ENCODE measurements at regions not wholly inside any gene's neighbourhood (a gene's known extent, or its start where the extent isn't known, plus 50 kb on each side); places are given as distances from the start of the nearest gene placed in this dataset.

DNA sequence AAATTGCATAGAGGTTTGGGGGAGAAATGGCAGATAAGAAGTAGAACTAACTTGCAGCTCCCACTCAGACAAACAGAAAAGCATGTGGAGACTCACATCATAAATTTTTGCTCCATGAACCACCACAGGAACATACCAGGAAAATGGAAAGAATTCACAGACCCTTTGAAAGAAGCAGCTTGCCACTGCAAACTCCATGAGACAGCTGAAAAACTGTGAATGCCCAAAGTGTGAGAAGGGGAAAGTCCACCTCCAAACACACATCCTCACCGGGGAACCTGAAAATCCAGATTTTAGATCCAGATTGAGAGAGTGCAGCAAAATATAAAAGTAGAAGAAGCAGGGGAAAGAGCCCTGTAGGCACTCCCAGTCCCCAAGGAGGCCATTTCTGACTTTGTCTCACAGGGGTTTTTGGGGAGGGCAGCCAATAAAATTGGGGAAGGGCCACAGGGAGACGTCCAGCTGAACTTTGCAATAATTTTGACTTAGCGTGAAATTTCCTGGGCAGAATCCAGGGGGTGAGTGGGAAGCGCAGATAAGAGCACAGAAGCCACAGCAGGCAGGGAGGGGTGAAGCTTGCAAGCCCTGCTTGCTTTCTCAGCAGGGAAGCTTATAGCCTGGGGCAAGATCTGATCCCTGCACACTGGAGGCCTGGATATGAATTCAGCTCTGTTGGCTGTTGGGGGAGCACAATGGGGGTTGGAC lies 183.4 kb upstream of the UBE2E2 start:
- Histone ChIP-seq H3K9me3 (ENCODE audit: control insufficient read depth in 5 of 5, low read length in 5 of 5) (peaks cover 0 to 3% (median 0%) of the 10 kb centered on the region in 5 donors), H3K27me3 (ENCODE audit: control insufficient read depth in 5 of 5, insufficient read depth in 4 of 5, low read length in 5 of 5) (no peaks in the 10 kb centered on the region), H3K27ac (ENCODE audit: low read depth, low read length) (no peak overlapping the region), H3K4me1 (ENCODE audit: control insufficient read depth in 5 of 5, insufficient read depth in 5 of 5, low read length in 5 of 5) (peaks cover 4 to 28% (median 21%) of the 10 kb centered on the region in 5 donors), H3K4me3 (ENCODE audit: low read depth in 1 of 5, low read length in 5 of 5) (peak overlapping the region in 3 of 5 donors; percentile 6 to 53 (median 44)), H3K36me3 (ENCODE audit: control insufficient read depth in 5 of 5, insufficient read depth in 5 of 5, low read length in 5 of 5) (no peaks in the 10 kb centered on the region), H3K9ac (ENCODE audit: low read length in 5 of 5) (peak overlapping the region in 2 of 5 donors; percentile 40 to 41)

DNA sequence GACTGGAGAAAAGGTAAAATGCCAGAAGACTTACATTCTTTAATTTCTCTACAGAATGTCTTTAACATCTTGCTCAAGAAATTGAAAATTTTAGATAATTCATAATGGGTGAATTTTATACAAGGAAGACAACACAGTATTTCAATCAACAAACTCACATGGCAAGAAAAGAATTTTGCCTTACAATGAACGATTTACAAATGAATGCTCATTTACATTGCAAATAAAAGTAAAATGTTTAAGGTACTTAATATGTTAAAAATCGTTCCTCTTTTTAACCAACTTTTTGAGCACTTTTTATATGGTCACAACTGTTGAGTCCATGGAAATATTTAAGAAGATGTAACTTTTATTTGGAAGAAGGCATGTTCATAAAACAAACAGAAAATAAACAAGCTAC lies 174.8 kb upstream of the UBE2E2 start:
- Histone ChIP-seq H3K9ac (ENCODE audit: low read length in 5 of 5) (no peak overlapping the region), H3K4me1 (ENCODE audit: control insufficient read depth in 5 of 5, insufficient read depth in 5 of 5, low read length in 5 of 5) (peaks cover 0 to 8% (median 0%) of the 10 kb centered on the region in 5 donors), H3K27ac (ENCODE audit: low read depth, low read length) (no peak overlapping the region), H3K36me3 (ENCODE audit: control insufficient read depth in 5 of 5, insufficient read depth in 5 of 5, low read length in 5 of 5) (no peaks in the 10 kb centered on the region), H3K9me3 (ENCODE audit: control insufficient read depth in 5 of 5, low read length in 5 of 5) (peaks cover 0 to 3% (median 0%) of the 10 kb centered on the region in 5 donors), H3K27me3 (ENCODE audit: control insufficient read depth in 5 of 5, insufficient read depth in 4 of 5, low read length in 5 of 5) (no peaks in the 10 kb centered on the region), H3K4me3 (ENCODE audit: low read depth in 1 of 5, low read length in 5 of 5) (no peak overlapping the region)

DNA sequence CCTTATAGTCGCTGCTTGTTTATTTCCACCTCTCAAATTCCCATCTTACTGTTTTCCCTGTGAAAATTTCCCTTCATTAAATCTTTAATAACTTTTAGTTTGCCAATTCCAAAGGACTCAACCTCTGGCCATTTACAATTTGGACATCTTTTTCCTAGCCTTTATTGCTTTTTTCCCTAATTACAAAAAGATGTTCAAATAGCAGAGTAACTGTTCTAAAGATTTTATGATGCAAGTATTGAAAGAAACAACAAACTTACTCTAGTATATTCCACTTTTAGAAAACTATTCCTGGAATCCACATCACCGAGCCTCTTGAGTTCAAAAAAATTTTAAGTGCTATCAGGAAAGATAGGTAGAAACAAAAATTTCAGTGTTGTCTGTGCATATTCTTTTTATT lies 174.1 kb upstream of the UBE2E2 start:
- no peaks in the 10 kb centered on the region for H3K27me3 ChIP-seq (ENCODE audit: control insufficient read depth in 5 of 5, insufficient read depth in 4 of 5, low read length in 5 of 5)
- peaks cover 0 to 3% (median 0%) of the 10 kb centered on the region in 5 donors for H3K9me3 ChIP-seq (ENCODE audit: control insufficient read depth in 5 of 5, low read length in 5 of 5)
- H3K4me3 ChIP-seq (ENCODE audit: low read depth in 1 of 5, low read length in 5 of 5): no peak overlapping the region
- no peak overlapping the region for H3K27ac ChIP-seq (ENCODE audit: low read depth, low read length)
- H3K4me1 ChIP-seq (ENCODE audit: control insufficient read depth in 5 of 5, insufficient read depth in 5 of 5, low read length in 5 of 5): peaks cover 0 to 8% (median 0%) of the 10 kb centered on the region in 5 donors
- H3K9ac ChIP-seq (ENCODE audit: low read length in 5 of 5): no peak overlapping the region
- H3K36me3 ChIP-seq (ENCODE audit: control insufficient read depth in 5 of 5, insufficient read depth in 5 of 5, low read length in 5 of 5): no peaks in the 10 kb centered on the region

DNA sequence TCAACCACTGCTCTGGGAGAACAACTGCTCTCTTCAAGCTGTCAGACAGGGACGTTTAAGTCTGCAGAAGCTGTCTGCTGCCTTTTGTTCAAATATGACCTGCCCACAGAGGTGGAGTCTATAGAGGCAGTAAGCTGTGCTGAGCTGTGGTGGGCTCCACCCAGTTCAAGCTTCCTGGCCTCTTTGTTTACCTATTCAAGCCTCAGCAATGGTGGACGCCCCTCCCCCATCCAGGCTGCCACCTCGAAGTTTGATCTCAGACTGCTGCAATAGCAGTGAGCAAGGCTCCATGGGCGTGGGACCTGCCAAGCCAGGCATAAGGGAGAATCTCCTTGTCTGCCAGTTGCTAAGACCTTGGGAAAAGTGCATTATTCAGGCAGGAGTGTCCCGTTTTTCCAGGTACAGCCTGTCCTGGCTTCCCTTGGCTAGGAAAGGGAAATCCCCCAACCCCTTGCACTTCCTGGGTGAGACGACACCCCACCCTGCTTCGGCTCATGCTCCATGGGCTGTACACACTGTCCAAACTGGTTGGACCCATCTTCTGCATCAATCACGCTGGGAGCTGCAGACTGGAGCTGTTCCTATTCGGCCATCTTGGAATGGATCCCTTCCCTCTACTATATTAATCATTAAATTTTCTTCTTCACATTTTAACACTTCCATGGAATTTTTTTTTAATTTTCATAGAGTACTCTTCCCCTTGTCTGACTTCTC lies 167.0 kb upstream of the UBE2E2 start:
- no peak overlapping the region for H3K4me3 ChIP-seq (ENCODE audit: low read depth in 1 of 5, low read length in 5 of 5)
- no peak overlapping the region for H3K27ac ChIP-seq (ENCODE audit: low read depth, low read length)
- peaks cover 0 to 13% (median 10%) of the 10 kb centered on the region in 5 donors for H3K4me1 ChIP-seq (ENCODE audit: control insufficient read depth in 5 of 5, insufficient read depth in 5 of 5, low read length in 5 of 5)
- no peak overlapping the region for H3K9ac ChIP-seq (ENCODE audit: low read length in 5 of 5)
- no peaks in the 10 kb centered on the region for H3K9me3 ChIP-seq (ENCODE audit: control insufficient read depth in 5 of 5, low read length in 5 of 5)
- H3K36me3 ChIP-seq (ENCODE audit: control insufficient read depth in 5 of 5, insufficient read depth in 5 of 5, low read length in 5 of 5): no peaks in the 10 kb centered on the region
- no peaks in the 10 kb centered on the region for H3K27me3 ChIP-seq (ENCODE audit: control insufficient read depth in 5 of 5, insufficient read depth in 4 of 5, low read length in 5 of 5)

DNA sequence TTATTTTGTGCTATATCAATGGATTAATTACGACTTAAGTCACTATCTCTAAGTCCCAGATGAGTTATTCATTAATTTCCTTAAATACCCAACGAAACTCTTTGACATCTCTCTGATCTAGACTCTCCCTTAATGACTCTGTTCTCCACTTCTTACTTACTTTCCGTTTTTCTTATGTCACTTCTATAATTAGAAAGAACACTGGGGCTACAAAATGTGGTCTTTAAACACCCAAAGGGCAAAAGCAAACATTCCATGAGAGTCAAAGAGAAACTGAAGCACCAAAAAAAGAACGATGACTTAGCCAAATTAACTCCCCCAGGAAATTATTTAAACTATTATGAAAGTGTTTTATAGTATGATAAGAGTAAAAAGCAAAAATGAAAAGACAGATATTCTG lies 166.4 kb upstream of the UBE2E2 start:
- Histone ChIP-seq H3K4me3 (ENCODE audit: low read depth in 1 of 5, low read length in 5 of 5) (no peak overlapping the region), H3K27me3 (ENCODE audit: control insufficient read depth in 5 of 5, insufficient read depth in 4 of 5, low read length in 5 of 5) (no peaks in the 10 kb centered on the region), H3K27ac (ENCODE audit: low read depth, low read length) (no peak overlapping the region), H3K9ac (ENCODE audit: low read length in 5 of 5) (no peak overlapping the region), H3K36me3 (ENCODE audit: control insufficient read depth in 5 of 5, insufficient read depth in 5 of 5, low read length in 5 of 5) (no peaks in the 10 kb centered on the region), H3K4me1 (ENCODE audit: control insufficient read depth in 5 of 5, insufficient read depth in 5 of 5, low read length in 5 of 5) (peaks cover 0 to 14% (median 13%) of the 10 kb centered on the region in 5 donors), H3K9me3 (ENCODE audit: control insufficient read depth in 5 of 5, low read length in 5 of 5) (no peaks in the 10 kb centered on the region)

DNA sequence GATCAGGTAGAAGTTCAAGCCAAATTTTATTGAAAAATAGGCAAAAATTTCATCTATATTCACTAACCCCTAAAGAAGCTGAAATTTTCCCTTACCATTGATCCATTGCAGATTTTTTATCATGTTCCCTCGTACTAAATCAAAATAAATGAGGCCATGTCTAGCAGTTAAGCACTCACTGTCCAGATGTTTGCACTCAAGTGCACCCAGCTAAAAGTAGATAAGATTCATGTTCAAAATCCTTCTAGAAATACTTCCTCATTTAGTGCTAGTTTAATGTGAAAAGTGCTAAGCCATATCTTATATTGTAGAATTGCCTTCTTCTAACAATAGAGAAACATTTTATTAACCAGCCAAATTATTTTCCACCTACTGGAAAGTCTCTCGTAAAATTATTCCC lies 164.7 kb upstream of the UBE2E2 start:
- Histone ChIP-seq H3K9me3 (ENCODE audit: control insufficient read depth in 5 of 5, low read length in 5 of 5) (no peaks in the 10 kb centered on the region), H3K4me3 (ENCODE audit: low read depth in 1 of 5, low read length in 5 of 5) (no peak overlapping the region), H3K27me3 (ENCODE audit: control insufficient read depth in 5 of 5, insufficient read depth in 4 of 5, low read length in 5 of 5) (no peaks in the 10 kb centered on the region), H3K9ac (ENCODE audit: low read length in 5 of 5) (no peak overlapping the region), H3K4me1 (ENCODE audit: control insufficient read depth in 5 of 5, insufficient read depth in 5 of 5, low read length in 5 of 5) (peaks cover 0 to 25% (median 13%) of the 10 kb centered on the region in 5 donors), H3K27ac (ENCODE audit: low read depth, low read length) (no peak overlapping the region), H3K36me3 (ENCODE audit: control insufficient read depth in 5 of 5, insufficient read depth in 5 of 5, low read length in 5 of 5) (no peaks in the 10 kb centered on the region)

DNA sequence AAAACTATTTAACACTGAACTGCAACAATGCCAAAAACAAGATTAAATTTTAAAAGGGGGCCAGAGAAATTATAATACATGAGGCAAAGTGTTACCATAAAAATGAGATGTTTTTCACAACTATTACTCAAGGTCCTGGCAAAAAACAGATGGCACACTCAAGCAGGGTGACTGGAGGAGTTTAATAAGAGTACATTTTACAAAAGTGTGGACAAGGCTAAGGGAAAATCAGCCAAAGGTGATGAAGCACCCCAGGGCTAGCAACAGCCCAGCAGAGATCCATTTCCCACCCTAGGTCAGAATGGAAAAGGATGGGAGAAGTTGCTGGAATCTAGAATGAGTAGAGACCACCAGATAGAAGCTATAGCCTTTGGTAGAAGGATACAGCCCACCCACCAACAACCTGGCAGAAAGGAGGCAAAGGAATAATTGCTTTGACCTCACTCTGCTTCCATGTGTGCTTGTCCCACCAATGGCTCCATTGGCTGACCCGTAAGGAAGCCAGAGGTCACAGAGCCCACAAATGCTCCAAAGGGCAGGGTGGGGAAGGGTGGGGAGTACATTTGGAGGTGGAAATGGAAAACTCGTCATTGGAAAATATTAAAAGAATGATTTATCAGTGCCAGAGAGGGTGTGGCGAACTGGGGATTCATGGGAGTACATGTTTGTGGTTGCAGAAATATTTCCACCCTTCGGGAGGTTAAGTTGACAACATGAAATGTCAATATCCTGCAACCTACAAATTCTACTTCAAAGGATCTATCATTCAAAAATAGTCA lies 161.0 kb upstream of the UBE2E2 start:
- Histone ChIP-seq H3K9ac (ENCODE audit: low read length in 5 of 5) (no peak overlapping the region), H3K4me3 (ENCODE audit: low read depth in 1 of 5, low read length in 5 of 5) (peak overlapping the region in 1 of 5 donors; percentile 15), H3K9me3 (ENCODE audit: control insufficient read depth in 5 of 5, low read length in 5 of 5) (peaks cover under 1 to 13% (median 11%) of the 10 kb centered on the region in 5 donors), H3K27ac (ENCODE audit: low read depth, low read length) (no peak overlapping the region), H3K27me3 (ENCODE audit: control insufficient read depth in 5 of 5, insufficient read depth in 4 of 5, low read length in 5 of 5) (no peaks in the 10 kb centered on the region), H3K36me3 (ENCODE audit: control insufficient read depth in 5 of 5, insufficient read depth in 5 of 5, low read length in 5 of 5) (no peaks in the 10 kb centered on the region), H3K4me1 (ENCODE audit: control insufficient read depth in 5 of 5, insufficient read depth in 5 of 5, low read length in 5 of 5) (peaks cover 0 to 19% (median 9%) of the 10 kb centered on the region in 5 donors)

DNA sequence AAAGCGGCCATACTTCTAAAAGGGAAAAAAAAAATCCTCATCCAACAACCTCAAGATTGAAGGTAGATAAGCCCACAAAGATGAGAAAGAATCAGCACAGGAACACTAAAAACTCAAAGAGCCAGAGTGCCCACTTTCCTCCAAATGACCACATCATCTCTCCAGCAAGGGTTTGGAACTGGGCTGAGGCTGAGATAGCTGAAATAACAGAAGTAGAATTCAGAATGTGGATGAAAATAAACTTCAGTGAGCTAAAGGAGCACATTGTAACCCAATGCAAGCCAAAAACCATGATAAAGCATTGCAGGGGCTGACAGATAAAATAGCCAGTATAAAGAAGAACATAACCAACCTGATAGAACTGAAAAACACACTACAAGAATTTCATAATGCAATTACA lies 158.7 kb upstream of the UBE2E2 start:
- H3K4me1 ChIP-seq (ENCODE audit: control insufficient read depth in 5 of 5, insufficient read depth in 5 of 5, low read length in 5 of 5): peaks cover 0 to 15% (median 5%) of the 10 kb centered on the region in 5 donors
- H3K27ac ChIP-seq (ENCODE audit: low read depth, low read length): no peak overlapping the region
- no peaks in the 10 kb centered on the region for H3K36me3 ChIP-seq (ENCODE audit: control insufficient read depth in 5 of 5, insufficient read depth in 5 of 5, low read length in 5 of 5)
- peaks cover 3 to 19% (median 11%) of the 10 kb centered on the region in 5 donors for H3K9me3 ChIP-seq (ENCODE audit: control insufficient read depth in 5 of 5, low read length in 5 of 5)
- no peaks in the 10 kb centered on the region for H3K27me3 ChIP-seq (ENCODE audit: control insufficient read depth in 5 of 5, insufficient read depth in 4 of 5, low read length in 5 of 5)
- no peak overlapping the region for H3K4me3 ChIP-seq (ENCODE audit: low read depth in 1 of 5, low read length in 5 of 5)
- no peak overlapping the region for H3K9ac ChIP-seq (ENCODE audit: low read length in 5 of 5)

DNA sequence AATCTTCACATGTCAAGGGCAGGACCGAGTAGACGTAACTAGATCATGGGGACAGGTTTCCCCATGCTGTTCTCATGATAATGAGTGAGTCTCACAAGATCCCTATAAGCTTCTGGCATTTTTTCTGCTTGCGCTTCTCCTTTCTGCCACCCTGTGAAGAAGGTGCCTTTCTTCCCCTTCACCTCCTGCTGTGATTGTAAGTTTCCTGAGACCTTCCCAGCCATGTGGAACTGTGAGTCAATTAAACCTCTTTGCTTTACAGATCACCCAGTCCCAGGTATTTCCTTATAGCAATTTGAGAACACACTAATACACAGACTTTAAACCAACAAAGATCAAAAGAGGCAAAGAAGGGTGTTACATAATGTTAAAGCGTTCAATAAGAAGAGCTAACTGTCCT lies 156.6 kb upstream of the UBE2E2 start:
- Histone ChIP-seq H3K4me1 (ENCODE audit: control insufficient read depth in 5 of 5, insufficient read depth in 5 of 5, low read length in 5 of 5) (peaks cover 0 to 12% (median 5%) of the 10 kb centered on the region in 5 donors), H3K9ac (ENCODE audit: low read length in 5 of 5) (no peak overlapping the region), H3K4me3 (ENCODE audit: low read depth in 1 of 5, low read length in 5 of 5) (no peak overlapping the region), H3K9me3 (ENCODE audit: control insufficient read depth in 5 of 5, low read length in 5 of 5) (peaks cover 3 to 19% (median 11%) of the 10 kb centered on the region in 5 donors), H3K27ac (ENCODE audit: low read depth, low read length) (no peak overlapping the region), H3K36me3 (ENCODE audit: control insufficient read depth in 5 of 5, insufficient read depth in 5 of 5, low read length in 5 of 5) (no peaks in the 10 kb centered on the region), H3K27me3 (ENCODE audit: control insufficient read depth in 5 of 5, insufficient read depth in 4 of 5, low read length in 5 of 5) (no peaks in the 10 kb centered on the region)
